Activated CD4-positive, alpha-beta T cell treated with anti-CD3 and anti-CD28 coated beads, Interleukin-2, amount 10 ng/mL, durations not matched to agents 24 days and 14 days (primary cell): ENCODE measurements at regions not wholly inside any gene's neighbourhood (a gene's known extent, or its start where the extent isn't known, plus 50 kb on each side); places are given as distances from the start of the nearest gene placed in this dataset.
"Not testable (repeated sequence)": the region's sequence is repeated elsewhere in the genome, so short reads cannot be mapped to it uniquely, and the experiment has no call there.

ENCODE experiments used
- DNase-seq: peaks from one replicate; pipeline ENCODE4 v3.0.0; 2022
- H3K27ac Mint-ChIP-seq: one replicate; pipeline ENCODE4 v1.8.0; 2022; ENCODE audit warnings: mild to moderate bottlenecking, mixed read lengths
- H3K27me3 Mint-ChIP-seq: one replicate; pipeline ENCODE4 v1.8.0; 2022; ENCODE audit warnings: mixed read lengths
- H3K36me3 Mint-ChIP-seq: one replicate; pipeline ENCODE4 v1.8.0; 2022; ENCODE audit warnings: low read depth, mild to moderate bottlenecking, mixed read lengths
- H3K4me1 Mint-ChIP-seq: one replicate; pipeline ENCODE4 v1.8.0; 2021; ENCODE audit warnings: mixed read lengths
- H3K4me3 Mint-ChIP-seq: one replicate; pipeline ENCODE4 v1.8.0; 2022; ENCODE audit warnings: mild to moderate bottlenecking, moderate library complexity, mixed read lengths
- H3K9me3 Mint-ChIP-seq: one replicate; pipeline ENCODE4 v1.8.0; 2021; ENCODE audit warnings: mixed read lengths
- intact Hi-C: fragments of 100-400 bp; cut with micrococcal nuclease; formaldehyde crosslinking; loops from one replicate; pipeline ENCODE4 v1.15.1; 2023

DNA sequence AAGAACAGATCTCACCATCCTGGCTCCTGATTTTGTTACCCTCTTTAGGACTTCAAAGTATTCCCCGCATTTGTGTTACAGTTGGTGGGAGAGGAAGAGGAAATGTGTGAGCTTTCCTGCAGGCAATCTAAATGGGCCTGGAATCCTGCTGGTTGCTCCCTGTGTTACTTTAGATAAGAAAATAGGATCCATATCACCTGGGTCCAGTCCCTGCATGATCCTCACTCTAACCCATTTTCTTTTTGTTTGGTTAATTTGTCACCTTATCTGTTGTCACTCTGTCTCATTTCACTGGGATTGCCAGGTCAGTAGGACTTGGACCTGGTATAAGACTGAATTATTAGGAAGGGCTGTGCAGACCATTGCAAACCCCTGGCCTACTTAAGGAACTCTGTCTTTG lies 175.9 kb upstream of the GJE1 start:
- intact Hi-C loops = no loop called here
- H3K4me1 Mint-ChIP-seq = no peaks in the 10 kb centered on the region
- H3K9me3 Mint-ChIP-seq = peaks cover 14% of the 10 kb centered on the region
- H3K36me3 Mint-ChIP-seq = no peaks in the 10 kb centered on the region
- H3K27me3 Mint-ChIP-seq = no peaks in the 10 kb centered on the region
- no peak for DNase-seq
- H3K4me3 Mint-ChIP-seq = no peak overlapping the region
- H3K27ac Mint-ChIP-seq = no peak overlapping the region

GRCh38 chr6:141956046-141956761 lies 176.5 kb upstream of the GJE1 start:
- DNase-seq = no peak
- H3K27me3 Mint-ChIP-seq = no peaks in the 10 kb centered on the region
- intact Hi-C loops = no loop called here
- H3K36me3 Mint-ChIP-seq = no peaks in the 10 kb centered on the region
- no peak overlapping the region for H3K27ac Mint-ChIP-seq
- no peak overlapping the region for H3K4me3 Mint-ChIP-seq
- peaks cover 14% of the 10 kb centered on the region for H3K9me3 Mint-ChIP-seq
- no peaks in the 10 kb centered on the region for H3K4me1 Mint-ChIP-seq

- Mint-ChIP-seq H3K4me1 (no peaks in the 10 kb centered on the region), H3K9me3 (peaks cover 14% of the 10 kb centered on the region), H3K36me3 (no peaks in the 10 kb centered on the region), H3K27me3 (no peaks in the 10 kb centered on the region), H3K4me3 (no peak overlapping the region), H3K27ac (no peak overlapping the region)
- intact Hi-C loops = no loop called here
- DNase-seq = no peak
These were observed 179.7 kb upstream of the GJE1 start for GRCh38 chr6:141953072-141953471.

- H3K4me1 Mint-ChIP-seq = no peaks in the 10 kb centered on the region
- intact Hi-C loops = no loop called here
- H3K27ac Mint-ChIP-seq = no peak overlapping the region
- H3K36me3 Mint-ChIP-seq = no peaks in the 10 kb centered on the region
- peaks cover 11% of the 10 kb centered on the region for H3K9me3 Mint-ChIP-seq
- no peak overlapping the region for H3K4me3 Mint-ChIP-seq
- H3K27me3 Mint-ChIP-seq = no peaks in the 10 kb centered on the region
- no peak for DNase-seq
These were observed 186.2 kb upstream of the GJE1 start for GRCh38 chr6:141946502-141946901.

DNA sequence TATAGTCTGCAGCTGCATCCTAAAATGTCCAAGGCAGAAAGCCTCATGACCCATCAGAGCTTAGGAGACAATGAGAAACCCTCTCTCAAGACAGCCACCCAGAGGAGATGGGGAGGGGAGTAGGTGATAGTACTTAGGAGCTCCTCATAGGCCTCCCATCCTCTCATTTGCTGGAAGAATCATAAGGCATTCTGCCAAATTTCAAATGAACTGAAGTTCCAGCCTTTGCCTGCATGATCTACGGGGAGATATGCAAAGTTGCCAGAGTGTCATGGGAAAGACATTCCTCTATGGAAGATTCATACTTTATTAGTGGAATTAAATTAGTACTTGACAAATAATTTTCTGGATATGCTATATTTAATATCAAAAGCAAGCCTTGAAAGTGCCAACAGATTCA lies 194.1 kb upstream of the GJE1 start:
- H3K36me3 Mint-ChIP-seq = no peaks in the 10 kb centered on the region
- H3K4me3 Mint-ChIP-seq = no peak overlapping the region
- no peaks in the 10 kb centered on the region for H3K27me3 Mint-ChIP-seq
- DNase-seq = no peak
- no peaks in the 10 kb centered on the region for H3K4me1 Mint-ChIP-seq
- H3K9me3 Mint-ChIP-seq = peaks cover 11% of the 10 kb centered on the region
- intact Hi-C loops = no loop called here
- H3K27ac Mint-ChIP-seq = no peak overlapping the region

GRCh38 chr6:141932685-141933084 lies 200.0 kb upstream of the GJE1 start:
- no peak overlapping the region for H3K27ac Mint-ChIP-seq
- no peaks in the 10 kb centered on the region for H3K4me1 Mint-ChIP-seq
- no peaks in the 10 kb centered on the region for H3K27me3 Mint-ChIP-seq
- H3K9me3 Mint-ChIP-seq = no peaks in the 10 kb centered on the region
- no peak overlapping the region for H3K4me3 Mint-ChIP-seq
- no peak for DNase-seq
- intact Hi-C loops = no loop called here
- no peaks in the 10 kb centered on the region for H3K36me3 Mint-ChIP-seq

DNA sequence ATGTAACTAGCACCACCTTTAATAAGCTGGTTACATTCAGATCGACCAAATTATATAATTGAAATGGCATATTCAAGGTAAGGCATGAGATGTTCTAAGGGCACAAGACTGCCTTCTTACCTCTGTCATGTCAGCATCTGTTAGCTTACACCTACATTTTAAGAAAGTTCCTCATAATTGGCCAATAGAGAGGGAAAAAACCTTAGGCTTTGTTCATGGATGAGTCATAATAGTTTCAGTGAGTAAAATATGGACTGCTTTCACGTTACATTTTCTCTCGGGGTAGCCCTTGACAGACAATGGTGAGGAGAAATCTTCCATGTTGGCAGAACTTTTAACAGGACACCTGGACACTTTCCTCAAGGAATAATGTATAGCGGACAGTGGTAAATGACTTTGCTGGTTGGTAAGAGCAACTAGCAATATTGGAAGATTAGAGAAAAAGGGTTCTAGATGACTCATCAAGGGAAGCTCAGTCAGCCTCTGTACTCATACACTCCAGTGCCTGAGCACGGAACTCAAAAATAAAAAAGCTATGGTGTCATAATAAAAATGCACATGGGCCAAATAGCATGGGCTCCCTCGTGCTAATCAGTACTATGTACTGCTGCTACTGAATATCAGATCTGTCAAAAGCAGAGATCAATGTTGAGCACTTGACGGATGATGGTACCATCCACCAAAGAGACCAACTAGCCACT lies 206.4 kb upstream of the GJE1 start:
- intact Hi-C loops, DNase-seq, H3K27ac Mint-ChIP-seq, H3K36me3 Mint-ChIP-seq, H3K9me3 Mint-ChIP-seq, H3K4me1 Mint-ChIP-seq, H3K27me3 Mint-ChIP-seq, H3K4me3 Mint-ChIP-seq: not testable (repeated sequence)

DNA sequence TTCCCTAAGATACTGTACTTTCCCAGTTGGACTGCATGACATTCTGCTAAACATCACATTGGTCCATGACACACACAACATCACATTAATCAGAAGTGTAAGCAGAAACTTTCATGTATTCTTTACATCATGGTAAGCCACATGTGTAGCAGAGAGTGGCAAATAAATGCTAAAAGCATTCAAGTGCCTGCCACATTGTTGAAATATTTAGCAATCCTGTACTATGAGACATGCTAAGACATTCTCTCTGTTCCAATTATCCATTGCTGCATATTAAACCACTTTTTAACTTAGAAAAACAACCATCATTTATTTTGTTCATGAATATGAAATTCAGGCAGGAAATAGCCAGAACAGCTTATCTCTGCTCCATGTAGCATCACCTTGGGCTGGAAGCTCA lies 207.7 kb upstream of the GJE1 start:
- no peak for DNase-seq
- no peaks in the 10 kb centered on the region for H3K36me3 Mint-ChIP-seq
- H3K9me3 Mint-ChIP-seq = no peaks in the 10 kb centered on the region
- no peak overlapping the region for H3K27ac Mint-ChIP-seq
- intact Hi-C loops = no loop called here
- H3K4me3 Mint-ChIP-seq = no peak overlapping the region
- no peaks in the 10 kb centered on the region for H3K27me3 Mint-ChIP-seq
- H3K4me1 Mint-ChIP-seq = no peaks in the 10 kb centered on the region

- Mint-ChIP-seq H3K36me3 (no peaks in the 10 kb centered on the region), H3K9me3 (no peaks in the 10 kb centered on the region), H3K27me3 (no peaks in the 10 kb centered on the region), H3K27ac (no peak overlapping the region), H3K4me3 (no peak overlapping the region), H3K4me1 (no peaks in the 10 kb centered on the region)
- intact Hi-C loops = no loop called here
- DNase-seq = no peak
These were observed 209.8 kb upstream of the GJE1 start for GRCh38 chr6:141922898-141923297.

DNA sequence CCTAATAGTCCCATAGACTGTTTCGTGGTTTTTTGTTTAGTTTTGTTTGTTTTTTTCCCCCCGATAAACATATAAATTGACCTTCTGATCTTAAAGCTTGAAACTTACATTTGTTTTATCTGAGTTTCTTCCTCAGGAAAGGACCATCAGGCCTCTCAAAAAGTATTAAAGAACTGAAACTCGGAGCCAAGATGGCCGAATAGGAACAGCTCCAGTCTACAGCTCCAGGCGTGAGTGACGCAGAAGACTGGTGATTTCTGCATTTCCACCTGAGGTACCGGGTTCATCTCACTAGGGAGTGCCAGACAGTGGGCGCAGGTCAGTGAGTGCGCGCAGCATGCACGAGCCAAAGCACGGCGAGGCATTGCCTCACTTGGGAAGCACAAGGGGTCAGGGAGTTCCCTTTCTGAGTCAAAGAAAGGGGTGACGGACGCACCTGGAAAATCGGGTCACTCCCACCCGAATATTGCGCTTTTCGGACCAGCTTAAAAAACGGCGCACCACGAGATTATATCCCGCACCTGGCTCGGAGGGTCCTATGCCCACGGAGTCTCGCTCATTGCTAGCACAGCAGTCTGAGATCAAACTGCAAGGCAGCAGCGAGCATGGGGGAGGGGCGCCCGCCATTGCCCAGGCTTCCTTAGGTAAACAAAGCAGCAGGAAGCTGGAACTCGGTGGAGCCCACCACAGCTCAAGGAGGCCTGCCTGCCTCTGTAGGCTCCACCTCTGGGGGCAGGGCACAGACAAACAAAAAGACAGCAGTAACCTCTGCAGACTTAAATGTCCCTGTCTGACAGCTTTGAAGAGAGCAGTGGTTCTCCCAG lies 215.8 kb upstream of the GJE1 start:
- H3K4me1 Mint-ChIP-seq, H3K36me3 Mint-ChIP-seq, H3K27me3 Mint-ChIP-seq, H3K9me3 Mint-ChIP-seq, H3K27ac Mint-ChIP-seq, intact Hi-C loops, DNase-seq, H3K4me3 Mint-ChIP-seq: not testable (repeated sequence)

GRCh38 chr6:141914646-141915045 lies 218.1 kb upstream of the GJE1 start:
- Mint-ChIP-seq H3K4me1 (no peaks in the 10 kb centered on the region), H3K27me3 (no peaks in the 10 kb centered on the region), H3K9me3 (no peaks in the 10 kb centered on the region), H3K4me3 (no peak overlapping the region), H3K27ac (no peak overlapping the region), H3K36me3 (no peaks in the 10 kb centered on the region)
- no peak for DNase-seq
- intact Hi-C loops = no loop called here

- H3K36me3 Mint-ChIP-seq = no peaks in the 10 kb centered on the region
- no peak overlapping the region for H3K27ac Mint-ChIP-seq
- H3K4me3 Mint-ChIP-seq = no peak overlapping the region
- no peaks in the 10 kb centered on the region for H3K4me1 Mint-ChIP-seq
- no peaks in the 10 kb centered on the region for H3K27me3 Mint-ChIP-seq
- DNase-seq = no peak
- no peaks in the 10 kb centered on the region for H3K9me3 Mint-ChIP-seq
- intact Hi-C loops = no loop called here
These were observed 226.1 kb upstream of the GJE1 start for GRCh38 chr6:141906569-141907080.

GRCh38 chr6:141890661-141891060 lies 242.1 kb upstream of the GJE1 start:
- peaks cover 5% of the 10 kb centered on the region for H3K9me3 Mint-ChIP-seq
- no peaks in the 10 kb centered on the region for H3K4me1 Mint-ChIP-seq
- H3K4me3 Mint-ChIP-seq = no peak overlapping the region
- H3K27me3 Mint-ChIP-seq = no peaks in the 10 kb centered on the region
- no peak for DNase-seq
- H3K27ac Mint-ChIP-seq = no peak overlapping the region
- no peaks in the 10 kb centered on the region for H3K36me3 Mint-ChIP-seq
- intact Hi-C loops = no loop called here

- Mint-ChIP-seq H3K4me1 (no peaks in the 10 kb centered on the region), H3K27ac (no peak overlapping the region), H3K27me3 (no peaks in the 10 kb centered on the region), H3K4me3 (no peak overlapping the region), H3K9me3 (peaks cover 8% of the 10 kb centered on the region), H3K36me3 (no peaks in the 10 kb centered on the region)
- no peak for DNase-seq
- intact Hi-C loops = no loop called here
These were observed 247.9 kb upstream of the GJE1 start for GRCh38 chr6:141884850-141885249.
